NCI-H2196 treated with DMSO at 0.1 percent for 48 hours (cell line): ENCODE measurements at regions not wholly inside any gene's neighbourhood (a gene's known extent, or its start where the extent isn't known, plus 50 kb on each side); places are given as distances from the start of the nearest gene placed in this dataset.
"Not testable (repeated sequence)": the region's sequence is repeated elsewhere in the genome, so short reads cannot be mapped to it uniquely, and the experiment has no call there.

ENCODE experiments used
- DNase-seq: peaks from one replicate; lab custom pipeline; 2025; ENCODE audit not compliant: unreplicated experiment; lab: John Stamatoyannopoulos, UW

DNA sequence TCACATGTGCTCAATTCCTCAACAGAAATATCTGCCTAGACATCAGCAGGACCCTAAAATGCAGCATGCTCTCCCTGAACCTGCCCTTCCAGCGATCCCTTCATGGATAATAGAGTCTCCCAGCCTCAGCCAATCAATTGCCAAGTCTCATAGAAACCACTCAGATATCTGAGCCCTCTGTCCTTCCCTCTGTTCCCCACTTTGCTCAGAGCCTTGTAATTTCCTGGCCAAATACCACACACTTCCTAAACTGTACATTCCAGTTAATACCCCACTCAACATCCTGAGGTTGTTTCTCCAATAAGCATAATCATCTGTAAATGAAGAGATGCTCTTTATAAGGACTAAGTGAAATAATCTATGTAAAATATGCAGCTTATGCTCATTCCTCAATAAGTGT is 59.3 kb upstream of the PTGFRN start:
- DNase-seq = no peak

DNA sequence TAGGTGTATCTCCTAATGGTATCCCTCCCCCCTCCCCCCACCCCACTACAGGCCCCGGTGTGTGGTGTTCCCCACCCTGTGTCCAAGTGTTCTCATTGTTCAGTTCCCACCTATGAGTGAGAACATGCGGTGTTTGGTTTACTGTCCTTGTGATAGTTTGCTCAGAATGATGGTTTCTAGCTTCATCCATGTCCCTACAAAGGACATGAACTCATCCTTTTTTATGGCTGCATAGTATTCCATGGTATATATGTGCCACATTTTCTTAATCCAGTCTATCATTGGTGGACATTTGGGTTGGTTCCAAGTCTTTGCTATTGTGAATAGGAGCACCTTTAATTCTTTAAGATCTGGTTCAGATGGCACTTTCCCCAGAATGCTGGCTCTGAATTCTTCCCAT is 58.5 kb upstream of the PTGFRN start:
- not testable (repeated sequence) for DNase-seq

DNA sequence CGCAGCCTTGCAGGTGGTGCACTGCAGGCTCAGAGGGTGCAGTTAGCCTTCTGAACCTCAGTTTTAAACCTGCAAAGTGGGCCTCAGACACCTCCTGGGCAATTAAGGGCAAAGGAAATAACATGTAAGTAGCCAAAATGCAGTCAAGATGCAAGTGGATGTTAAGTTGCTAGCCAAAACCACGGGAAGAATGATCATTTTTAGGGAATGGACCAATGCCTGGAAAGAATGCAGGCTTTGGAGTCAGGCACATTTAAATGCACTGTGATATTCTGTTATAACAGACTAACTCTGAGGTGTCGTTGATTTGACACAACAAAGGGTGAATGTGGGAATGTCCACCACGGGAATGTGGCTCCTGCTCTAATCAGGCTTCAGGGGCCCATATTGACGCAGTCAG is 57.9 kb upstream of the PTGFRN start:
- DNase-seq = no peak

DNA sequence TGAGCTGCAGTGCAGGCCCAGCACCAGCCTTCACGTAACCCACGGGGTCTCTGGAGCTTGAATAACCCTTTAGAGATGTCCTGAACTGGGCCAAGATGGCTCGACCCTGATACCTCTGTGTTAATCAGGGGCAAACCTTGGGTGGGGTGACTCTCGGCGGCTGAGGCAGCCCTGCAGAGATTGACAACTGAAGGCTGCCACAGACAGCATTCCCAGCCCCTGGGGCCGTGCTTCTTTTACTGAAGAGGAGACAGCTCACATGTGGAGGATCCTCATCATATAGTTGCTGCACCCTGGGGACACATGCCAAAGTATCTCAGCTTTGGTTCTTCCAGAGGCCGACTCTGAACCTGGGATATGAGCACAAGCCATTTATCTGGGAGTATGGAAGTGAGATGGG is 57.3 kb upstream of the PTGFRN start:
- DNase-seq = no peak

DNA sequence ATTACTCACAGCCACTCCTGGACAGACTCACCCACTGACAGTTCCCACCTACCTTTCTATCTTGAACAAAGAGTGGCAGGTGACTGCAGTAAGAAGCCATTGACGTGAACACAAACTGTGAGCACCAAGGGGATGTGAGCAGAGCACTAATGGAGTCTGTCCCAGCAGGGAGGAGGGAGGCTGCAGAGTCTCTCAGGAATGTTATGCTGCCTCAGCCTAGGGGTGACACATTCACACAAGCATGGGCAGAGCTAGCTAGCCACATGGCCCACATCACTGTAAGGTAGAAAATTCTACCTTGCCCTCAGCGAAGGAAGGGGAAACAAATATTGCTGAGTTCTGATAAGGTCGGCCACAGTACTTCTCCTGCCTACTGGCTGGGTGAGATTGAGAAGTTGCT is 56.8 kb upstream of the PTGFRN start:
- no peak for DNase-seq

DNA sequence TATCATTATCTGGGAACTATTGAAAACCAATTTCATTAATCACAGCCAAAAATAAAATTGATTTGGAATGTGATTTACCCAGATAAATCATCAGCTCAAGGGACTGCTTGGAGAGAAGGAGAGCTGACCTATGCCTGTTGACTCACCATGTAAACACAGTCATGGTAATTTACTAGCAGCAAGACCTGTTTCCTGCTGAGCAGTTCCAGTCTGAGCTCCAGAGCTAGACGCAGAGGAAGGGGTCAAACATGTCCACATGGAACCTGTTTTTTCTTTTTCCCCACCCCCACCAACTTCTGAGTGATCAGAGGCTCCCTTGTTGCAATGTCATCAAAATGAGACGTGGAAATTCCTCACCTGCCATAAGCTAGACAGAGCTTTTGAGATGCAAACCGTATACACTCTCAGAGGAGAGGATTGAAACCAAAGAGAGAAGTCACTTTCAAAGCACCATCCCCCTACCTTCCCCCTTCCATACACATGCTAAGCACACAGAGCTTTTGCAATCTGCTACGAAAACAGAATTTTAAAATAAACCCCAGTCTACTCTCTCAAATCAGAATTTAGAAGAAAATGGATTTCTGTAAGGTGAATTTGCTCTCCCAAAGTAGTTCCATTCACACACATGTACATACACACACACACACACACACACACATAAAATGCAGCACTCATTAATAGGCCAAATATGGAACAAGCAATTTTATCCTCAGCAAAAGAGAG is 55.9 kb upstream of the PTGFRN start:
- peak; percentile 23 for DNase-seq

DNA sequence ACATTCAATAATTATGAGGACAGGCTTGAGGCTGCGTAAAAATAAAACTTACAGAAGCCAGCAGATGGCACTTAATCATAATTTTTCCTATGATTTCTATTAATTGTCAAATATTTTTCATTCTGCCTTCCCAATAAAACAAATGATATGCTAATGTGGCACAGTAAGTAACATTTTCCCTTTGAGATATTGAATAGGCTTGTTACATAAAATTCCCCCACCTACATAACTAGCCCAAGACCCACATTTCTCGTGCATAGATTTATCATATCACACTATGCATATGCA is 55.4 kb upstream of the PTGFRN start:
- no peak for DNase-seq

- DNase-seq = no peak
Observed at GRCh38 chr1:116854716-116855115, 55.0 kb upstream of the PTGFRN start.

DNA sequence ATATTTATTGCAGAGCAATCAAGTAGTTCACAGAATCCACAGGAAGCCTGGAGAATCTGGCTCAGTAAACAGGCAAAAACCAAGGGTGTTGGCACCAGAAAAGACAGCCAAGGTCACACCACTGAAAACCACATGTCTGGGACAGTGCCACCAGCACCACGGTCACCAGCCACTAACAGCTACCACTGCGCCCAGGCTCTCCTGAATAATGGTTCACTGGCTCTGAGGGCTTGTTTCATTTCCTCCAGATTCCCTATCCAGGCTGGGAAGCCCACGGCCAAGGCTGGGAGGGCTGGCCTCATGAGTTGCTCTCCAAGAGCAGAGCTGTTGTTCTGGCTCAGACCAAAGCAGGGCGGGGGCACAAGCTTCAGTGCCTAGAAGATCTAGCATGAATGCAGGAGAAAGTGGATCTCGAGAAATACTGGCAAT is 54.5 kb upstream of the PTGFRN start:
- DNase-seq = no peak

GRCh38 chr1:116855773-116856201 is 53.9 kb upstream of the PTGFRN start:
- peak; percentile 21 for DNase-seq

DNA sequence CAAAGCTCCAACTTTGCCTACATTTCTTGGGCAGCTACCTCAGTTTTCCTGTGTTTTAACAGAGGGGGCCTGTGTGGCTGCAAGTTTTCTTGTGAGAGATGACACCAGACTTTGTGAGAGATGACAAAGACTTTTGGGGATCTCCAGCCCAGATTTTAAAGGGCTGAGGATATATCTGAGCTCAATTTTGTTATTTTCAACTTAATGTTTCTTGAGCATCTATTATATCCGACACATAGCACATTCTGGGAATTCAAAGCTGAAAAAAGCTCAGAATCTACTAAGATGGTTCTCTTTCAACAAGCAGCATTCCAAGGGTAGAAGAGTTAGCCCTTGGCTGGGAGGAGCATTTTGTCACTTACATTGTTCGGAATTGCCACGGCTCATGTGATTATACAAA is 53.4 kb upstream of the PTGFRN start:
- DNase-seq = no peak

DNA sequence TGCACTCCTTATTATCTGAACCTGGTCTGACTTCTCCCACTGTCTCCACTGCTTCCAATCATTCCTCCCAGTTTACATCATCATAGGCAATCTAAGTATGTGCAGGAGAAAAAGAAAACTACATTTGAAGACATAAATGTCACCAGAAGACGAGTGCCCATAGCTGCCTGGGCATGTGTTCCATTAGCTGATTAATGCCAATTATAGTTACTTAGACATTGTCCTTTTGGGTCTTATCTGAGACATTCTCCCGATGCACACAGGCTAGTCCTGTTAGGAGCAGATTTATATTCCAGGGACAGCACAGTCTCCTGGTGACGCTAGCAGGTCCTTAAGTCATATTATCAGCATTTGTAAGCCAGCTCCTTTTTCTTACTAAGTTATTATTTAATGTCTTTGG is 52.6 kb upstream of the PTGFRN start:
- no peak for DNase-seq
